ENCODE measurements at regions not wholly inside any gene's neighbourhood (a gene's known extent, or its start where the extent isn't known, plus 50 kb on each side); places are given as distances from the start of the nearest gene placed in this dataset.
"Not testable (repeated sequence)": the region's sequence is repeated elsewhere in the genome, so short reads cannot be mapped to it uniquely, and the experiment has no call there.

- CTCF ChIA-PET, result interaction anchor here (0.8 kb wide), 1 partner anchor 139 kb away, joined by 3 read pairs; no protein-coding TSS in a partner anchor
- Histone ChIP-seq H3K4me3 (no peak overlapping the region), H3K27ac (peak overlapping the region; percentile 5 to 59; a peak in 3 of 6 replicates), H3K4me1 (peaks cover 58% of the 10 kb centered on the region), H3K9me3 (no peaks in the 10 kb centered on the region), H3K4me2 (no peak overlapping the region)
- no peak for FAIRE-seq
- TF ChIP-seq HMGXB4 (CRISPR knock-in tag; IDR thresholded peaks at IDR 0.05; ENCODE audit: borderline replicate concordance), result no peak
- TF ChIP-seq RCOR1 (IDR thresholded peaks at IDR 0.05; ENCODE audit: low read depth, low read length), result no peak
- TF ChIP-seq MAZ (IDR thresholded peaks at IDR 0.05; ENCODE audit: borderline replicate concordance, low read depth, low read length), result no peak
- no peak for TF ChIP-seq ZC3H11A (IDR thresholded peaks at IDR 0.05)
- no peak for TF ChIP-seq RFX5 (IDR thresholded peaks at IDR 0.05)
- no peak for TF ChIP-seq KDM1A (IDR thresholded peaks at IDR 0.05; ENCODE audit: low read depth)
- TF ChIP-seq ZNF302 (CRISPR knock-in tag; IDR thresholded peaks at IDR 0.05), result no peak
- no peak for TF ChIP-seq MAFK (IDR thresholded peaks at IDR 0.05; ENCODE audit: partially characterized antibody)
- TF ChIP-seq EHMT2 (IDR thresholded peaks at IDR 0.05; ENCODE audit: low read depth), result no peak
- no peak for TF ChIP-seq MAX (IDR thresholded peaks at IDR 0.05)
- TF ChIP-seq RNF2 (IDR thresholded peaks at IDR 0.05; ENCODE audit: borderline replicate concordance, low read depth), result no peak
- no peak for TF ChIP-seq RARB (CRISPR knock-in tag; IDR thresholded peaks at IDR 0.05)
- TF ChIP-seq FOSL2 (IDR thresholded peaks at IDR 0.05), result no peak
- TF ChIP-seq FOSL2 (CRISPR knock-in tag; IDR thresholded peaks at IDR 0.05), result no peak
- no peak for TF ChIP-seq BCL3 (IDR thresholded peaks at IDR 0.05)
- no peak for TF ChIP-seq MYC (IDR thresholded peaks at IDR 0.05; ENCODE audit: borderline replicate concordance, low read length)
- no peak for TF ChIP-seq PHF8 (IDR thresholded peaks at IDR 0.05; ENCODE audit: borderline replicate concordance, low read depth)
- no peak for TF ChIP-seq HDAC2 (IDR thresholded peaks at IDR 0.05)
- no peak for TF ChIP-seq POLR2A (IDR thresholded peaks at IDR 0.05; ENCODE audit: low read length)
- no peak for TF ChIP-seq ELK1 (IDR thresholded peaks at IDR 0.05; ENCODE audit: low read depth, low read length)
- TF ChIP-seq CHD2 (IDR thresholded peaks at IDR 0.05; ENCODE audit: low read length, partially characterized antibody), result no peak
- POLR2A ChIA-PET, result no interaction called here
- DNase-seq (ENCODE audit: low read depth in 1 of 2, low spot score in 1 of 2), result no peak
- WGBS (ENCODE audit: missing lambda C conversion rate), result 85% methylated on average over 9 of the region's 9 CpGs
- ATAC-seq, result no peak
These were observed 63.9 kb upstream of the PAX8 start for GRCh38 chr2:113342650-113343049.

- FAIRE-seq; DNase-seq (ENCODE audit: low read depth in 1 of 2, low spot score in 1 of 2); H3K4me2 ChIP-seq; ATAC-seq; H3K9me3 ChIP-seq; POLR2A ChIA-PET; H3K4me3 ChIP-seq: not testable (repeated sequence)
- 82% methylated on average over 3 of the region's 3 CpGs for WGBS (ENCODE audit: missing lambda C conversion rate)
- CTCF ChIA-PET, result interaction anchor here (0.8 kb wide), 1 partner anchor 28 kb away, joined by 3 read pairs; no protein-coding TSS in a partner anchor
- H3K4me1 ChIP-seq, result peaks cover 65% of the 10 kb centered on the region
- peak overlapping the region in 1 of 2 experiments; percentile 72; a peak in 1 of 6 replicates for H3K27ac ChIP-seq
These were observed 63.1 kb upstream of the PAX8 start for GRCh38 chr2:113341870-113342253.

Data from A549 (cell line).